ENCODE measurements at regions not wholly inside any gene's neighbourhood (a gene's known extent, or its start where the extent isn't known, plus 50 kb on each side); places are given as distances from the start of the nearest gene placed in this dataset.

GRCh38 chr2:191597186-191597751 lies 80.7 kb upstream of the NABP1 start:
- no peak for TF ChIP-seq GATA2 (IDR thresholded peaks at IDR 0.05; ENCODE audit: low read depth, low read length)
- no peak for TF ChIP-seq GATA3 (IDR thresholded peaks at IDR 0.05; ENCODE audit: low read depth, low read length)
